ENCODE measurements at regions not wholly inside any gene's neighbourhood (a gene's known extent, or its start where the extent isn't known, plus 50 kb on each side); places are given as distances from the start of the nearest gene placed in this dataset.
"Not testable (repeated sequence)": the region's sequence is repeated elsewhere in the genome, so short reads cannot be mapped to it uniquely, and the experiment has no call there.

DNA sequence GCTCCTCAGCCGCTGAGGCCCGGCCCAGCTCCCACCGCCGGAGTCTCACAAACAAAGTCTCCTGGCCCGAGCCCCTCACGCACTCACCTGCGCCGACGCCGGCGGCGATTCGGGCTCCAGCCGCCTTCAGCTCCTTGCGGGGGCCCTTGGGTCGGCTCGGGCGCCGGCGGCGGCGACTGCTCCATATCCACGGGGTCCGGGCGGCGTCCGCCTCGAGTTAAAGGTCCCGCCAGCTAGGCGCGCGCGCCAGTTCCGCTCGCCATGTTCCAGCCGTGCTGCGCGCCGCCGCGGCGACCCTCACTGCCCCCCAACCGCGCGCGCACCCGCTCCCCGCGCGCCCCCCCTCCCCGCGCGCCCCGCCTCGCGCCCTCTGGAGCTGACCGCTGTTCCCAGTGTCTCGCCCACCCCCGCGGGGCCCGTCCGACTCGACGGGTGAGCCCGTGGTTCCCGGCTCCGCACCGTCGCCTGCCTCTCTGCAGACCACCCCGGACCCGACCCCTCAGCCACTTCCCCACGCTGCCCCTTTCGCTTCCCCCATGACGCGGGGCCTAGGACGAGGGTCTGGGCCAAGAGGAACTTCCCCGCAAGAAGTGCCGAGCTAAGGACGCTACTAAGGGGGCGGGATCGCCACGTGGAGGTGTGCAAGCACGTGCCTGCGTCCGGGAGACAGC is 396.1 kb downstream of the ZNF33B start:
- H3K4me3 ChIP-seq (ENCODE audit: low read depth, low read length), result no peak overlapping the region
- no peak for DNase-seq (ENCODE audit: low read depth)
- TF ChIP-seq, protein P1, sequence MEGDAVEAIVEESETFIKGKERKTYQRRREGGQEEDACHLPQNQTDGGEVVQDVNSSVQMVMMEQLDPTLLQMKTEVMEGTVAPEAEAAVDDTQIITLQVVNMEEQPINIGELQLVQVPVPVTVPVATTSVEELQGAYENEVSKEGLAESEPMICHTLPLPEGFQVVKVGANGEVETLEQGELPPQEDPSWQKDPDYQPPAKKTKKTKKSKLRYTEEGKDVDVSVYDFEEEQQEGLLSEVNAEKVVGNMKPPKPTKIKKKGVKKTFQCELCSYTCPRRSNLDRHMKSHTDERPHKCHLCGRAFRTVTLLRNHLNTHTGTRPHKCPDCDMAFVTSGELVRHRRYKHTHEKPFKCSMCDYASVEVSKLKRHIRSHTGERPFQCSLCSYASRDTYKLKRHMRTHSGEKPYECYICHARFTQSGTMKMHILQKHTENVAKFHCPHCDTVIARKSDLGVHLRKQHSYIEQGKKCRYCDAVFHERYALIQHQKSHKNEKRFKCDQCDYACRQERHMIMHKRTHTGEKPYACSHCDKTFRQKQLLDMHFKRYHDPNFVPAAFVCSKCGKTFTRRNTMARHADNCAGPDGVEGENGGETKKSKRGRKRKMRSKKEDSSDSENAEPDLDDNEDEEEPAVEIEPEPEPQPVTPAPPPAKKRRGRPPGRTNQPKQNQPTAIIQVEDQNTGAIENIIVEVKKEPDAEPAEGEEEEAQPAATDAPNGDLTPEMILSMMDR (IDR thresholded peaks at IDR 0.05; ENCODE audit: control insufficient read depth, extremely low read depth, insufficient read depth), result no peak

DNA sequence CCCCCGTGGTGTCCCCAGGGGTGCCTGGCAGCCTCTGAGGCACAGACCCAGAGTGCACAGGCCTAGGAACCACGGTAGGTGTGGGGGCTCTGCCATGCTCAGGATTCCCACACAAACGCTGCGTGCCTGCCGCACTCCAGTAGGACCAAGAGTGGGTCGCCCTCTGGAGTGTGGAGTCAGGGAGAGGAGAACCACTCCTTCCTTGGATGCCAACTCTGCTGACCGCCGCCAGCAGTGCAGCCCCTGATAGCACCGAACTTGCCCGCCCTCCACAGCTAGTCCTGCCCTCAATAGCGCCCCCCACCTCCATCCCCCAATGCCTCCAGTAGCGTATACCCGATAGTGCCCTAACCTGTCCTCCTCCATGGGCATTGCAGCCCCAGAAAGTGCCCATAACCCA is 402.0 kb downstream of the ZNF33B start:
- H3K4me3 ChIP-seq (ENCODE audit: low read depth, low read length); DNase-seq (ENCODE audit: low read depth): not testable (repeated sequence)

DNA sequence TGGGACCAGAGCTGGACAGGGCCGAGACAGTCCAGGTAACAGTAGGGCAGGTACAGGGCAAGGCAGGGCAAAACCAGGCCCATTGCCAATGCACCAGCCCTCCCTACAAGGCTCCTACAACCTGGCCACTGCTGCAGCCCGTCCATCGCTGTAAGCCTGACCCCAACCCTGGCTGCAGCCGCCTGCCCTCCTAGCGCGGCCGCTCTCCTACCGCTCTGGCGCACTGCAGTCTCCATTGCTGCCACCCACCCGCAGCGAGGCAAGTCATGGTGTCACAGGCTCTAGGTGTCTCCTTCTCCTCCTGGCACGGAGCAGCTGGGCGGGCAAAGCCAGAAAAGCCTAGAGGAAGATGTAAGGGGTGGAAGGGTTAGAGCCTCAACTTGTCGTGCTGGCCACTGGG is 402.6 kb downstream of the ZNF33B start:
- H3K4me3 ChIP-seq (ENCODE audit: low read depth, low read length); DNase-seq (ENCODE audit: low read depth): not testable (repeated sequence)

DNA sequence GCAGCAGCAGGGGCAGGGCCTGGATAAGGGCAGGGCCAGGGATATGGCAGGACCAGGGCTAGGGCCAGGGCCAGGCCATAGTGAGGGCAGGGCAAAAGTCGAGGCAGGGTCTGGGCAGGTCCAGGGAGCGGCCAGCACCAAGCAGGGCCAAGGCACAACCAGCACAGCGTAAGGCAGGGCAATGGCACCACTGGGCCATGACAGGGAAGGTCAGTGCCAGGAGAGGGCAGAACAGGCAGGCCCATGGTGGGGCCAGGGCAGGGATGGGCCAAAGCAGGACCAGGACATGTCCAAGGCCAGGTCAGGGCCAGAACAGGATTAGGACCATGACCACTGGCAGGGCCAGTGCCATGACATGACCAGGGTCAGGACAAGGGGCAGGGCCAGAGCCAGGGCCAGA is 403.1 kb downstream of the ZNF33B start:
- H3K4me3 ChIP-seq (ENCODE audit: low read depth, low read length); DNase-seq (ENCODE audit: low read depth): not testable (repeated sequence)

DNA sequence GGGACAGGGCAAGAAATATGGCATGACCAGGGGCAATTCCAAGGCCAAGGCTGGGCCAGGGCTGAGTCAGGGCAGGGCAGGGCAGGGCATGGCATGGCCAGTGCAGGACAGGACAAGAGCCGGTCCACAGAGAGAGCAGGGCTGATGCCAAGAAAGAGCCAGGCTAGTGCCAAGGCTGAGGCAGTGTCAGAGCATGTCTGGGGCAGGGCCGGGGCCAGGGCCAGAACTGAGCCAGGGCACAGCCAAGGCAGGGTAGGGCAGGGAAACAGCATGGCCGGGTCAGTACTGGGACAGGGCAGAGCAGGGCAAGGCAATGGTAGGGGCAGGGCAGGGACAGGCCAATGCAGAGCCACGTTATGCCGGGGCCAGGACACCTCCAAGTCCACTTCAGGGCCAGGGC is 403.9 kb downstream of the ZNF33B start:
- DNase-seq (ENCODE audit: low read depth); H3K4me3 ChIP-seq (ENCODE audit: low read depth, low read length): not testable (repeated sequence)

DNA sequence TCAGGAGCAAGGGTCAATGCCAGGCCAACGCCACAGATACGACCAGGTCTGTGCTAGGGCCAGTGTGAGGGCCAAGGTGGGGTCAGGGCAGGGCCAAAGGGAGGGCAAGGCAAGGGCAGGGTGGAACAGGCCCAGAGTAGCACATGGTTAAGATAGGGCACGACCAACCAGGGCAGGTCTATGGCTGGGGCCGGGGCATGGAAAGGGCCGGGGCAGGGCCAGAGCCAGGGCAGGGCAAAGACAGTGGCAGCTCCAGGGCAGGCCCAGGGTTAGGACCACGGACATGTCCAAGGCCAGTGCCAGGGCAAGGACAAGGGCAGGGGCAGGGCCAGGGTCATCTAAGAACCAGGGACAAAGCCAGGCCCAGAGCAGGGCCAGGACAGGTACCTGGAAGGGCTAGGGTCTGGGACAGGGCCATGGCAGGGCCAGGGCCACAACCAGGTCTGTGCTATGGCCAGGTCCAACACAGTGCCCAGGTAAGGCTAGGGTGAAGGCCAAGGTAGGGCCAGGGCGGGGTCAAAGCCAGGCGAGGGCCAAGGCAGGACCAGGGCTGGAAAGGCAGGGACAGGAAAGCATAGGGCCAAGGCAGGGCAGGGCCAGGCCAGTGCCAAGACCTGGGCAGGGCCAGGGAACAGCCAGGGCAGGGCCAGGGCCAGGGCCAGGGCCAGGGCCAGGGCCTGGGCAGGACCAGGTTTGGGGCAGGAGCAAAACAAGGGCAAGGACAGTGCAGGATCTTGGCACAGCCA is 404.7 kb downstream of the ZNF33B start:
- DNase-seq (ENCODE audit: low read depth); H3K4me3 ChIP-seq (ENCODE audit: low read depth, low read length): not testable (repeated sequence)

DNA sequence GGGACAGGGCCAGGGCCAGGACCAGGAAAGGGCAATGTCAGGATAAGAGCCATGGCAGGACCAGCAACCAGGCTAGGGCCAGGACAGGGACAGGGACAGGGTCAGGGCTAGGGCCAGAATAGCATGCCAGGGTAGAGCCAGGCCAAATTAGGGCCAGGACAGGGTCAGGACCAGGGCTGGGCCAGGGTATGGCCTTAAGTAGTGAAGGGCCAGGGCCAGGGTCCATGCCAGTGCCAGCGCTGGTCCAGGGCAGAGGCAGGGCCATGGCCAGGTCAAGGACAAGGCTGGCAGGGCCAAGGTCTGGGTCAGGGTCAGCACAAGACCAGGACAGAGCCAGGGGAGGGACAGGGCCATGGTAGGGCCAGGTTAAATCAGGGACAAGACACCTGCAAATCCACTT is 405.4 kb downstream of the ZNF33B start:
- not testable (repeated sequence) for H3K4me3 ChIP-seq (ENCODE audit: low read depth, low read length); DNase-seq (ENCODE audit: low read depth)

DNA sequence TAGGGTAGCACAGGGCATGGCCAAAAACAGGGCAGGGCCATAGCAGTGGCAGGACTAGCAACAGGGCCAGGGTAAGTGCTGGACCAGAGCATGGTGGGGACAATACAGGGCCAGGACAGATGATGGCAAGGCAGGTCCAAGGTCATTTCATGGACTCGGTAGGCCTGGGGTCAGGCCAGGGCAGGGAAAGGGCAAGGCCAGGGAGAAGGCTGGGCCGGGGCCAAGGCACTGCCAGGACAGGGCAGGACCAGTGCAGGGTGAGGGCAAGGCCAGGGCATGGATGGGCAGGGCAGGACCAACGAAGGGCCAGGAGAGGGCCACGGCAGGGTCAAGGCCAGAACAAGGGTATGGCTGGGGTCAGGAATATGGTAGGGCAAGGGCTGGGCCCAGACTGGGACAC is 407.6 kb downstream of the ZNF33B start:
- not testable (repeated sequence) for H3K4me3 ChIP-seq (ENCODE audit: low read depth, low read length); DNase-seq (ENCODE audit: low read depth)

DNA sequence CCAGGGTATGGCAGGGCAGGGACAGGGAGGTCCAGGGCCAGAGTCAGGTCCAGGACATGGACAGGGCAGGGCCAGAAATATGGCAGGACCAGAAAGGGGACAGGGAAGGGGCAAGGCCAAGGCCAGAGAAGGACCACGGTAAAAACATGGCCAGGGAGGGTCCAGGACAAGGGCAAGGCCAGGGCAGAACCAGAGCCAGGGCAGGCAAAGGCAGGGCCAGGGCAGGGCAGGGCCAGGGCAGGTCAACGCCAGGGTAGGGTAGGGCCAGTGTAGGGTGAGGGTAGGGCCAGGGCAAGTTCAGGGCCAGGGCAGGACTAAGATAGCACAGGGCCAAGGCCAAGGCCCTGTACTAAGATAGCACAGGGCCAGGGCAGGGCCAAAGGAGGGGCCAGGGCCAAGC is 408.3 kb downstream of the ZNF33B start:
- H3K4me3 ChIP-seq (ENCODE audit: low read depth, low read length); DNase-seq (ENCODE audit: low read depth): not testable (repeated sequence)

DNA sequence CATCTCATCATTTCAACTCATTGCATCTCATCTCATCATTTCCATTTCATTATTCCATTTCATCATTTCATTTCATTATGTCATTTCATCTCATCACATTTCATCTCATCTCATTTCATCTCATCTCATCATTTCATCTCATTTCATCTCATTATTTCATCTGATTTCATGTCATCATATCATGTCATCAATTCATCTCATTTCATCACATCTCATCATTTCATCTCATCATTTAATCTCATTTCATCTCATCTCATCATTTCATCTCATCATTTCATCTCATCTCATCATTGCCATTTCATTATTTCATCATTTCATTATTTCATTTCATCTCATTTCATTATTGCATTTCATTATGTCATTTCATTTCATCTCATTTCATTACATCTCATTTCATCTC is 410.5 kb downstream of the ZNF33B start:
- not testable (repeated sequence) for H3K4me3 ChIP-seq (ENCODE audit: low read depth, low read length); DNase-seq (ENCODE audit: low read depth)

DNA sequence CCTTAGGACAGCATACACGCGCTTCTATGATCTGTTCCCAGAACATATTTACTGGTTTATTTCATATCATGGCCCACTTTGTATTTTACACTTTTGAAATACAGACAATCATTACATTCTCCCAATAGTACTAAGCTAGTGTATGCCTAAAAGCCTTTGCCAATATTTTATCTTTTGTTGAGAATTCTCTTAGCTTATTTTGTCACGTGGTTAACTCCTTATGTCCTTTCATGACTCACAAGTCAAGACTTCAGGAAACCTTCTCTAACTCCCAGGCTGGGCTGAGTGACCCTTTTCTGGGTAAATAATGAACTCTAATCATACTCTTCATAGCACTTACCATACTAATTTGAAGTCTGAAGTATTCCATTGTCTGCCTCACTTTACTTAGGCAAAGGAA is 444.8 kb downstream of the ZNF33B start:
- not testable (repeated sequence) for DNase-seq (ENCODE audit: low read depth); H3K4me3 ChIP-seq (ENCODE audit: low read depth, low read length)

DNA sequence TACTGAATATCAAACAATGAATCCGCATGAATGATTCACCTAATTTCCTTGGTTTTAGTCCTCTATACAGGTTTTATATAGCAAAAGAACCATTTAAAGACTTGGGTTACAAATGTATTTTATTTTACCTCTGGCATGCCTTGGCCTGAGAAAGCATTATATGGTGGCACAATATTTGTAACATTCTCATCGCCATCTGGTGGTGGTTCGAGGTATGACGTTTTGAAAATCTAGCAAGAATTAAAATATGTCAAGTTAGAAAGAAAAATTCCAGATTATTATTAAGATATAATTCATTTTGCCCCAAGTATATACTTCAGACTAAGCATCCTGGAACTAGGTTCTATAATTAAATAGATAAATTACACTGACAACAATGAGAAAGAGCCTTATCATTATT is 445.9 kb downstream of the ZNF33B start:
- H3K4me3 ChIP-seq (ENCODE audit: low read depth, low read length); DNase-seq (ENCODE audit: low read depth): not testable (repeated sequence)
- TF ChIP-seq, protein P1 (IDR thresholded peaks at IDR 0.05; ENCODE audit: control insufficient read depth, extremely low read depth, insufficient read depth), result peak; percentile 61

DNA sequence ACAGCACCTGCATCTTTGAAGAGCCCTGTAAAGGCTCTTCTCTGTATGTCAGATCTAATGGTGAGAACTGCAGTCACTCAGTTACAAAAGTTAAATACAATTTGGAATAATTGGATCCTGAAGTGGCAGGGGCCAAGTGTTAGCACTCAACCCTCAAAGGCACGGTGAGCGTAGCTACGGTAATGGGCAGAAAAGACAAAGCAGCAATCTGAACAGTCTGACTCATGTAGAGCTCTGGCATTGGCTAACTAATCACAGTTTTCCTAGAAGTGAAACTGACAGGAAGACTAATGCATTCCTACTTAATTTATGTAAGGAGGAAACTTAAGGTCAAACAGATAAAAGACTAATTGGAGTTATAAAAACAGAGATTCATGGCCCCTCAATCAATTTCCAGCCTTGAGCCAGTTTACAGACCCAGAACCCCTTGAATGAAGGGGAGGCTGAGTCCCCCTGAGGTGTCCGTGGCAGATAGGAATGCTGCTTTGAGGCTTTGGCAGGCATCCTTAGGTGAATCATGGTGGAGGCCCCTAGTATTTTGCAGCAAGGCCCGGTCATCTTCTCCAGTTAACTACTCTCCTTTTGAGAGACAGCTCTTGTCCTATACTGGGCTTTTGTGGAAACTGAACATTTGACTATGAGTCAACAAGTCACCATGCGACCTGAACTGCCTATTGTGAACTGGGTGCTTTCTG is 450.7 kb downstream of the ZNF33B start:
- H3K4me3 ChIP-seq (ENCODE audit: low read depth, low read length); DNase-seq (ENCODE audit: low read depth): not testable (repeated sequence)
